T-helper 1 cell (primary cell): ENCODE measurements at regions not wholly inside any gene's neighbourhood (a gene's known extent, or its start where the extent isn't known, plus 50 kb on each side); places are given as distances from the start of the nearest gene placed in this dataset.

ENCODE experiments used
- DNase-seq, 5 donors: peaks; one replicate each; pipeline ENCODE4 v3.0.0-alpha.2; 2012 to 2020

DNA sequence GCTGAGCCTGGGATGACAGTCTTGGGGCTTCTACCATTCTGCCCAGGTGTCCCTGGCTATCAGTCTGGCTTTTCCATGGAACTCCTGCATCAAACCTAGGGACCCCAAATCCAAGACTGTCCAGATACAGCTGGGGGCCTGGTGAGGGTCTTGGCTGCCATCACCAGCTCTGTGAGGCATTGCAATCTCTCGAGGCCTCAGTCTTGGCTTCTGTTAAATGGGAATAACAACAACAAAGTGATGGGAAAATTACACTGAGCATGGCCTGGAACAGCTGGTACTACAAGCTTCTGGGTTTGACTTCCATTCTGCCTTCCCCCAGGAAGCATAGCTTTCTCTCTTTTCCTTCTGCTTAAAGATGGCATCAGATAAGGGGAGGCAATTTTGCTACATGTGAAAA, 50.0 kb upstream of the LCTL start:
- no peak for DNase-seq

DNA sequence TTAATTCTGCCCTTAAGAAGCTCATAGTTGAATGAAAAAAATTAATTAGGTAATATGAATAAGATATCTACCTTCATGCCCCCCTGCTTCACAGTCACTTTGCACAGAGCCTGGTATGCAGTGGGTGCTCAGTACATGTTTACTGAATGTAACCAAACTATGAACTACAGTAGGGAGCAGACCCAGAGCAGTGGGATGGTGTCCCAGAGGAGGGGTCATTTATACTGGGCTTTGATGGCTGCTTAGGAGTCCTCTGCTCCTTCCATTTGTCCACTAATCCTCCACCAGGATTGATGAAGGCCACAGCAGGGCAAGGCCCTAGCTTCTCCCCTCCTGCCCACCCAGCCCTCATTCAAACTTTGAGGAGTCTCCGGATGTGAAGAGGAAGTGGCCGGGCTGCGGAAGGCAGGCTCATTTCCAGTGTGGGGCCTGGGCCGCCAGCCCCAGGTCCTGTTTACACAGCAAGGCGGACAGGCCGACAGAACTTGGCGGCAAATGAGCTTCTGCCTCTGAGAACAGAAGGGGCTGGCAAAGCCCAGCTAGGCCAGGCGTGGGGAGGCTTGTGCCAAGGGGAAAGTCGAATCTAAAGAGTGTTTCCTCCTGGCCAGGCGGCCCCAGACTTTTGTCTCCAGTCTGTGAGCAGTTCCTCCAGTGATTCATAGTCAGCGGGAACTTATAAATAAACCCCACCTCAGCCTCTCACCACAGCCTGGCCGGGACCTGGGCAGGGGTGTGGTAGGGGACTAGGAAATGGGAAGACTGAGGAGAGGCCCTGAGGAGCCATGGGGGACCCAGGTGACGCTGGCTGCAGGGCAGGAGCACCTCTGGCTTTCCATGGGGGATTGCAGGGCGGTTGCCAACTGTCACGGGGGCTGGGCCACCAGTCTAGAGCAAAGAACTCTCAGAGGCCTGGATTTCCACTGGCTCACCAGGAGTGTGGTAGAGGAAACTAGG, 51.6 kb upstream of the LCTL start:
- no peak for DNase-seq

DNA sequence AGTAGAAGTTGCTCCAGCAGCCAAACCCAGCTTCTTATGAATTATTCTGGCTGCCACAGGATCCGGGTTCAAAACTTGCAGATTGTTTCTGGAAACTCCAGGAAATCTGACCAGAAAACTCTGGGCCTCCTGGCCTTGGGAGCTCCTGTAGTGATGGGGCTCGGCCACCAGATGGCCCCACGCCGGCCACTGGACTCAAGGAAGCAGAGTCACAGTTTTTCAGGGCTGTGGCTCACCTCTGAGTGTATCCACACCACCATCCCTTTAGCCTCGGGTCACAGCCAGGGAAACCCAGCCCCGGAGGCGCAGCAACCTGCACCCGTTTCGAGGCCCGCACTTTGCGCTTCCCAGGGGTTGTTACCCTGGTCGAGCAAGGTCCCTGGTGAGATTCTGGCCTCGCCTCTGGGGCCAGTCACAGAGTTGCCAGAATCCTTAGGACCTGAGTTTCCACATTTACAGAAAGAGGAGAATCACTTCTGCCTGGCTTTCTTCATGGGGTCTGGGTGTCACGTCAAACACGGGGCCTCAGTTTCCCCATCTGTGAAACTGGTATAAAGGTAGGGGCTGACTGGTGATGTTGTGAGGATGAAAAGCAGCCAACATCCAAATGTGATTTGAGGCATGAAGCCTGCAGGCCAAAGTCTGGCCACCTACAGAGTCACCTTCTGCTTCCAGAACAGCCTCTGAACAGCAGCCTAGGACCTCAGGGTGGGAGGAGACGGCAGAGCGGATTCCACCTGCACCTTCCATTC, 53.5 kb upstream of the LCTL start:
- peak in 2 of 5 donors; percentile 10 to 20 for DNase-seq

DNA sequence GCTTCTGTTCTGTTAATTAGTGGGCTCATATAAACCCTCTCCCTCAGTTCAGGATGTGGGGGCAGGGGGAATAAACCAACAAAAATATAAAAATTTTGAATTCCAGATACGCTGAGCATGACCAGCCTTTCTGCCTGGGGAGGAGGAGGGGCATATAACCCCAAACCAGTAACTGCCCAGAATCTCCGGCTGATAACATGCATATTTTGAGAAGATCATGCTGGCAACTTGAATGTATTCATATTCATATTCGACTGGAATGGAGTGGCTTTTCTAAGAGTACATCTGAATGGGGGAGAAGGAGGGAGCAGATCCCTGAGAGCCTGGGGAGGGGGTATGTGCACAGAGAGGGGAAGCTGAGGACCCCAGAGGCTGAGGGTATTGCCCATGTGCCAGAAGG, 54.5 kb upstream of the LCTL start:
- no peak for DNase-seq

DNA sequence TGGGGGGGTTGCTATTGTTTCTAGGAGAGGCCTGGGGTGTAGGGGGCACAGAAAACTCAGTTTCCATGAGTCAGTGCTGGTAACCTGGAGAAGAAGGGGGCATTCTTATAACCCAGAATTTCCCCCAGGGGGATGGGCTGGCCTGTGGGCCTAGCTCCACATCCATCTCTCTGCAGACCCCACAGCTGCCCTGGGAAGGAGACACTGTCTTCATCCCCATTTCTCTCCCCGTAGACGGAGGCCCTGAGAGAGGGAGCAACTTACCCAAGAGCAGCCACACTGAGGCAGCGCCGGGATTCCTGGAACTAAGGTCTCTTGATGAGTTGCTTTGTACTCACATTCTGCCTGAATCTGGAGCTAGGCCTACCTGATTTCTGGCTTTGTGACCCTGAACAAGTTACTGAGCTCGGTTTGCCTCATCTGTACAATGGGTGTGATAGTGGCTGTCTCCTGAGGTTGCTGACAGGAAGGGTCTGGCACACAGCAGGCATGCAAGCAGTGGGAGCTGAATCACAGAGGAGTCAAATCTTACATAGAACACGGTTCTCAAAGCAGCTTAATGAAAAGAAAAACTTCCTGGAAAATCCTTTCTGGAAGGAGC, 55.0 kb upstream of the LCTL start:
- no peak for DNase-seq

DNA sequence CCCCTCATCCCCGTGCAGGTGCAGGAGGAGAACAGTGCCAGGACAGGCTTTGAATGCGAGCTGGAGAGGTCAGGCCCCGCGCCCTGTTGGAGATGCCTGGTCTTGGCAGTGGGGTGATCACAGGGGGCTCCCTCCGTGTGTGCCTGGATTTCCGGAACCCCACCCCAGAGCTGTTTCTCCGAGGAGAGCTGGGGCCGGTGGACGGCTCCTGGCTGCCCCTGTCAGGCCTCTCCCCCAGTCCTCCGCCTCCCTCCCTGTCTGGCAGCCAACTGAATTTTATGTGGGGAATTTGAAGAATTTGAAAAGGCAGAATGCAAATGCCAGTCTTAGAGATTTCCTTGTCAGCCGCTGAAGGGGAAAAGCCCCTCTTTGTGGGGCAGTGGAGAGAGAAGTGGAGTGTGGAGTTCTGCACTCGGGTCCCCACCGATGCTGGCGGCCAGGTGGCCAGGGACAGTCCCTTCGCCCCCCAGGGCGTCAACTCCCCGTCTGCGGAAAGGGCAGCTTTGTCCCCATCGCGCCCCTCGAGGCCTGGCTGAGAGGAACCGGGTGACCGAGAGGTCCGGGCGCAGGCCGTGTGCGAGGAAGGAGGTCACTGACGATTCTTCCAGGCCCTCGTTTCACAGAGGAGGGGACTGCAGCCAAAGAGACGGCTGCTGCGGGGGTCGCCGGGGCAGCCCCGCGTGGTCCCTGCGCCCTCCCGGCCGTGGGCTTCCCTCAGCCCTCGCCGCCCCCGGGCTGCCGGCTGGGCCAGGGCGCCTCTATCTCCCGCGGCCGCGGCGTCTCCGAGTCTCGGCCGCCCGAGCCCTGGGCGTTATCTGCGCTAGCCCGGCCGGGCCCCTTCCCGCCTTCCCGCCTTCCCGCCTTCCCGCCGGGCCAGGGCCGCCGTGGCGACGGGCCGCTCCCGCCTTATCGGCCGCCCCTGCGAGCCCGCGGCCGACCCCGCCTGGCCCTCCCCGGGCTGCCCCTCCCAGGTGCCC, 56.0 kb upstream of the LCTL start:
- no peak for DNase-seq

DNA sequence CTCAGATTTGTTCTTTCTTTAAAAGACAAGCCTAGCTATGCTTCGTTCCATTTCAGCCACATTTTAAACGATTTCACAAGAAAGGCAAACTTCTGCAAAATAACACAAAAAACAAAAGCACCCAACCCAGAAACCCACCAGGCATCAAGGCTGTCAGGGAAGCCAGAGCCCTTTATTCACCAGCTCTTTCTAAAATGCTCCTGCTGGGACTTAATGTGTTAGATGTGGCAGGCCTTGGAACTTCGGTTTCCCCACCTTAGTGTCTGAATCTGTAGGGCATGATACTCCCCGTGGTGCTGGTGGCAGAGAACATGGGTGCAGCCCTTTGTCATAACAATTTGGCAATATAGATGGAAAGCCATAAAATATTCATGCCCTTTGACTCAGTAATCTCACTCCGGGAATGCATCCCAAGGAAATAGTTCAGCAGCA, 56.8 kb upstream of the LCTL start:
- no peak for DNase-seq

DNA sequence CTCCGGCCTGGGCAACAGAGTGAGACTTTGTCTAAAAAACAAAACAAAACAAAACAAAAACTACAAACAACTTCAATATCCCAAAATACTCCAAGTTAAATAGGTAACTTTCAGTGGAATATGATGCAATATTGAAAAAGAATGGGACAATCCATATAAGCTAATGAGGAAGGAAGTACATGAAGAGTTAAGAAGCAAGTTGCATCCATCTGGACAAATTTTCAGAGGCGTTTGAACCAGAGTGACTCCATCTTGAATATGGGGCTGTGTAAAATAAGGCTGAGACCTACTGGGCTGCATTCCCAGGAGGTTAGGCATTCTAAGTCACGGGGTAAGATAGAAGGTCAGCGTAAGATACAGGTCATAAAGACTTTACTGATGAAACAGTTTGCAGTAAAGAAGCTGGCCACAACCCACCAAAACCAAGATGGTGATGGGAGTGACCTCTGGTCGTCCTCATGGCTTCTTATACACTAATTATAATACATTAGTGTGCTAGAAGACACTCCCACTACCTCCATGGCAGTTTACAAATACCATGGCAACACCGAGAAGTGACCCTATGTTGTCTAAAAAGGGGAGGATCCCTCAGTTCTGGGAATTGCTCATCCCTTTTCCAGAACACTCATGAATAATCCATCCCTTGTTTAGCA, 58.1 kb upstream of the LCTL start:
- no peak for DNase-seq

DNA sequence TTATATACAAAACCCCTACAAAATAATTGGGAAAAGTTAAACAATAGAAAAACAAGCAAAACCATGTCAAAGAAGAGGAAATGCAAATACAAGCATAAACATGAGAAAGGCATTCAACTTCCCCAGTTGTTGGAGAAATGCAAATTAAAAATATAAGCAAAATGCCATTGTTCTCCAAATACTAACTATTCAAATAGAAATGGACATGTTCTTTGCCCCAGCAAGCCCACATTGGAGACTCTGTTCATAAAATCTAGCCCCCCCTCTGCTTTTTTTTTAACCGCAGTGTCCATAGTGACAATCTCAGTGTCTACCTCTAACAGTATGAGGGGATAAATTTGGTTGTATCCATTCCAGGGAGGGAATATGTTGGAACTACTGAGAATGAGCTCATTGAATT, 59.7 kb upstream of the LCTL start:
- no peak for DNase-seq

DNA sequence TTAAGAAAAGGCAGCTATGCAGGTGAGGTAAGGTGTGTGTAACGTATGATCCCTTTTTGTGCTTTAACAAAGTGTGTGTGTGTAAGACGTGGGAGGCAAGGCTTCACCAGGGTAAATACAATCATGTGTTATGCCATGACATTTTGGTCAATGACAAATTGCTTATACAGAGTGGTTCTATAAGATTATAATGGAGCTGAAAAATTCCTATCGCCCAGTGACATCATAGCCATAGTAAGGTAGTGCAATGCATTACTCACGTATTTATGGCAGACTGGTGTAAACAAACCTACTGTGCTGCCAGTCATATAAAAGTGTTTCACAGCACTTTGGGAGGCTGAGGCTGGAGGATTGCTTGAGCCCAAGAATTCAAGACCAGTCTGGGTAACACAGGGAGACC, 60.2 kb upstream of the LCTL start:
- DNase-seq = no peak

DNA sequence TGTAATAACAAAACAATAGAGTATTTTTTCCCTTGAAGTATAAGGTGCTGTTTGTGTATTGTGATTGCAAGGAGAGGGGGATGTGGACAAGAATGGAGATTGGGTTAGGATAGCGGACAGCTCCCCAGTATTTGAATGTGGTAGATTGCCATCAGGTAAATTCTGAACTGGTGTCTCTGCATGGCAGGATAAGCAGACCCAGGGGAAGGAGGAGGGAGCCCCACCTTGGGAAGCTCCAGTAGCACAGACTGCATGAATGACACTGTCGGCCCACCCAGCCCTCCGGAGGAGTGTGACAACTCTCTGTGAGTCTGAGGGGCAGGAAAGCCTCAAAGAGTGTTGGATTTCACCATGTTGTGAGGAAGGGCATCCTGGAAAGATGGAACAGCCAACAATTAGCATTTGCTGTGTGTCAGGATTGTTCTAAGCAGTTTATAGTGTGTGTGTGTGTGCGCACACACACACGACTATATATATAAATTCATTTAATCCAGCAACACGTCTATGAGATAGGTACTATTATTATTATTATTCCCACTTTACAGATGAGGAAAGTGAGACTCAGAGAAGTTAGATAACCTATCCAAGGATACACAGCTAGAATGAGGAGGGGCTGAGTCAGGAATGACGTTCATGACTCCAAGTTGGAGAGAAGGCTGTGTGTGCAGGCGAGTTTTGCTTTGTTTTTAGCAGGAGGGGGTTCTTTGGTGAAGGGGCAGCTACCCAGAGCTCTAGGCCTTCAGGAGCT, 63.4 kb upstream of the LCTL start:
- no peak for DNase-seq

DNA sequence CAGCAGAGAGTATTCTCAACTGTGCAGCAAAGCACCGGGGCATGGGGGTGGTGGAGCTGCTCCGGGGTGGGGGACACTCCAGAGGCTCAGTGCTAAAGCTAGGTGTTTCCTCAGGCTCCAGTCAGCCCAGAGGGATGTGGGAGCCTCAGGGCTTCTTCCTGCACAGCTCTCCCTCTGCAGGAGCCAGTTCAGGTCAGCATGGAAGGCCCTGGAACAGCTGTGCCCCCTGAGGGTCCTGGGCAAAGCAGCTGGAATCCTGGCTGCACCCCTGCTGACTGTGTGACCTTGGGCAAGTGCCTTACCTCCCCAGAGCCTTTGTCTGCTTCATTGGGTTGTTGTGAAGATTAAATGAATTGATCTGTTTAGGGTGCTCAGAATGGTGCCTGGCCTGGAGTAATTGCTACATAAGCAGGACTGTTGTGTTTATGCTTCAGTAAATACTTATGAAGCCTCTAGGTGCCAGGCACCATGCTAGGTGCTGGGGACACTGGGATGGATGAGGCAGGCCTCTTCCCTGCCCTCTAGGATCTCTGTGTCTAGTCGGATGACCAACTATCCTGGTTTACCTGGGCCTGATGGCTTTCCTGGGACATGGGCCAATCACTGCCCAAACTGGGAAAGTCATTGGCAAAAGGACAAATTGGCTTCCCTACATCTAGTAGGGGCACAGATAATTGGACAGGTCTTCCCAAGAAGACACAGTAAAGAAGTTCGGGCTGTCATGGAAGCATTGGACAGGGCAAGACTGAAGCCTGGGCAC, 64.2 kb upstream of the LCTL start:
- no peak for DNase-seq

DNA sequence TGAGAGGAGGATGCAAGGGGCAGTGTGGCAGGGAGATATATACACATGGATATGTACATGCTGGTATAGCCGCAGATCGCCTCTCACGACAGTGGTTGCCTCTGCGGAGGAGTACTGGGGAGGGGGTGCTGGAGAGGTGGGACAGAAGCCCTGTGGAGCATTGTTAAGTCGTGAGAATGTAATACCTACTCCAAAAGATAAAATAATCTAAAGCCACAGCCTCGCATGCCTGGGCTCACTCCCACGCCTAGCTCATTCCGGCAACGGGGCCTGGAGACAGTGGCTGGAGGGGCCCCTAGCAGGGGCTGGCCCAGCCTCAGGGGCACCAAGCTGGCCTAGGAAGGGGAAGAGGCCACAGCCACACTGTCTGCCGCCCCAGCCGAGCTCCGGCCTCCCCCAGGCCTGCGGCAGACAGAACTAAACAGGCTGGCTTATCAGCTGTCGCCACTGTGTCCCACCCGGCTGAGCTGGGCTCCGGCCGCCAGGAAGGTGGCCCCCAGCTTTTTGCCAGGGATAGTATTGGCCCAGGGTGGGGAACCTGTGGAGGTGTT, 65.1 kb upstream of the LCTL start:
- no peak for DNase-seq

DNA sequence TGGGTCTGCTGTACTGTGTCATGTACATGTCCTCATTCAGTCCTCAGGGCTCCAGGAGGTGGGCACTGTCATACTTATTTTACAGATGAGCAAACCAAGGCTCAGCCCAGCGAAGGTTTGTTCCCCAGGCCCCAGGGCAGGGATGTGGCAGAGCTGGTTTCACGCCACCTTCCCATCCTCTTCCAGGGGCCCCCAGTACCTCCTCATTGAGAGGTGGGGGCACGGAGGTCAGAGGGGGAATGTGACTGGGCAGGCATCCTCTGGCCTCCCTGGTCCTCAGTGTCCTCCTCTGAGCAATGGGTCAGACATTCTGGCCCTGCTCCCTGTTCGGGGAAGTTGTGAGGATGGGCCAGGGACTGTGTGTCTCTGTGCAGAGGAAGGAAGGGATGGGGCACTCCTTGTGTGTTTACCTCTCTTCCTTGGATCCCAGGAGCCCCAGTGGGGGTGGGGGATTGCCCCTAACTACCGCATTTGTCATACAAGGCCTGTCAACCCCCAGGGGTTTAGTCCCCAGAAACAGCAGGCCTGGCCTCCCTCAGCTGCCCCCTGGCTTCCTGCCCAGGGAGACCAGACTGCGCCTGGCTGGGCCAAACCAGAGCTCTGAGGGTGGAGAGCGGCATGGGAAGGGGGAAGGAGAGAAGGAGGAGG, 65.9 kb upstream of the LCTL start:
- DNase-seq = no peak

DNA sequence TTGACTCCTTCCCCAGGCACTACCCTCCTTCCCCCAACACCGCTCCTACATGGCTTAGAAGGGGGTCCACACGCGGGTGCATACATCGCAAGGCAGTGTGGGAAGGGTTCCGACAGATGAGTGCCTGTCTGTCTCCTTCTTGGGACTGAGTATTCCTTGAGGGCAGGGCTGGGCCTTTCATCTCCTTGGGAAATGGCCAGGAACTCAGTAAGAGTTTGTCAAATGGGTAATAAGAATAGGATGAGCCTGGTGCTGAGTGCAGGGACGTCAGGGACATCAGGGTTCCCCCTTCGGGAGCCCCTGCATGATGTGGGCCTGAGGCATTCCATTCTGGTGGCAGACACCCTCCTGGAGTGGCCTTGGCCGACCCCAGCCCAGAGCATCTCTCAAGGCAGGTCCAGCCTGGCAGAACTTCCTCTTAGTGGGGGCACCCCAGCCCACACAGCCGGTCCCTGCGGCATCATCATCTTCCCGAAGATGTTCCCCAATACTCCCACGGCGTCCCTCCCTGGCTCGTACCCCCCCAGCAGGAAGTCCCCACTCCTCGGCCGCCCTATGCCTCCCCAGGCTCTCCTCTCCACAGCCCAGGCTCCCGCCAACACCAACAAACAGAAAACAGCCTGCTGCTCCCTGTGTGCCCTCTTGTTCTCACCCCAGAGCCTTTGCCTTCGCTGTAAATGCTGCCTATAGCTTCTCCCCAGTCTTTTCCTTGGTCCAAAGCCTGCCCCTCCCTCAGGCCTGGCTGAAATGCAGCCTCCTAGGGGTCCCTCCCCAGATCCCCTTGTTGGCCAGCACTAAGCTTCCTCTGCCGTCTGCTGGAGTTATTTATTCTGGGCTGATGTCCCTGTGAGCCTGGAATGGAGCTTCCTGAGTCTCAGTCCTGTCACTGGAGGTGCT, 67.5 kb upstream of the LCTL start:
- DNase-seq = no peak

DNA sequence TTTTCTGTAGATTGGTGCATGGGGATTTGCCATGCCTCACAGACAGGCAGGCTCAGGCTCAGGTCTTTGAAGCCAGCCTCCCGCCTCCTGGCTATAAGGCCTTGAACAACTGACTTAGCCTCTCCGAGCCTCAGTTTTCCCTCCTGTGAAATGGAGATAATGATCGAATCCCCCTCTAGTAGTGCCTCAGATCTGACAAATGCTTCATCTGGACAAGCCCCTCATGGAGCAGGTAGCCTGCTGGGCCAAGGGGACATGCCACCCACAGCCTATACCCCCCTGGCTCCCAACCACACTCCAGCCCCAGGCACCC, 68.1 kb upstream of the LCTL start:
- DNase-seq = no peak

DNA sequence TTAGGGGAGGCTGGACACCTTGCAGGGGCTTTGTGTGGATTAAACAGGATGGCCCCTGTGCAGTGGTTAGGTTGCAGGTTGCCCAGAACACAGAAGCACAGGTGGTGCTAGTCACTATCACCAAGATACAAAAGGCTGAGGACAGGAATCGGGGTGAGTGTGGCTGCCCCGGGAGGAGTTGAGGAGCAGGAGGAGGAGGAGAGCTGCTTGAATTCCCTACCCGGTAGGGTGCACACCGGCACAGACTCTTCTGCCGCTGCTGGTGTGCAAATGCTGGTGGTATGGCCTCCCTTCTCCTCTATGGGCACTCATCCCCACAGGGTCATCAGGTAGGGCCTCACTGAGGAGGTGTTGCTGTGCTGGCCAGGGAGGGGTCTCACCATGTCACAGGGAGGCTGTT, 67.5 kb upstream of the SMAD6 start:
- no peak for DNase-seq

DNA sequence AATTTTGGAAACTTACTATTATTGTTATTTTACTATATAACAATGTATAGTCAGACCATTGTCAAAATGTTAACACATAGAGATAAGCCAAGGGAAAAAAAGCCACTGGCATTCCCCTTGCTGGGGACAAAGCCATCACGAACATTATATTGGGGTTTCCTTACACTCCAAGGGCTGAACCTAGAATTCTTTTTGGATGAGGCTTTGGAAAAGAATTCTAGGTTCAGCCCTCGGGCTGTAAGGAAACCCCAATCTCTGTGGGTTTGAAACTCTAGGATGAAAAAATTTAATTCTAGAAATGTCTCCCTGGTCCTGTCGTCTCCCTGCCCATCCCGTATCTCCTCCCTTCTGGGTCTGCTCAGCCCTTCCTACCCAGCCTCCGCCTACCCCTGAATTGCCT, 67.0 kb upstream of the SMAD6 start:
- no peak for DNase-seq

DNA sequence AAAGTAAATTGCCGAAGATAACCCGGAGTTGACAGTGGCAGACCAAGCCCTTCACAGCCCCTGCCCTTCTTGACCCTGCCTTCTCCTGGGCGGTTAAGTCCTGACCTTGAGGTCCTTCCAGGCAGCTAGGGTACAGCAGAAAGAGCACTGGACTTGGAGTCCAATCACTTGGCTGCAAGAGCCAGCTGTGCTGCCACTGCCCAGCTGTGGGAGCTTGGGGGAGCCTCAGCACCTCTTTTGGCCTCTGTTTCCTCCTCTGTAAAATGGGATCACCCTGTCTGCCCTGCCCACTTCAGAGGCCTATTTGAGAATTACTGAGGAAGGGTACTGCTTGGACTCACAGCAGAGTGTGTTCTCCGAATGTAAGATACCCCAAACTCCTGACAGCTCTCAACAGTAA, 66.2 kb upstream of the SMAD6 start:
- DNase-seq = no peak
